GM21825 (cell line): ENCODE measurements at regions not wholly inside any gene's neighbourhood (a gene's known extent, or its start where the extent isn't known, plus 50 kb on each side); places are given as distances from the start of the nearest gene placed in this dataset.

Experiments
- ATAC-seq: cut with Tn5 transposase; IDR thresholded peaks from one replicate; pipeline ENCODE4 v1.9.1; 2021; ENCODE audit warnings: mild to moderate bottlenecking, moderate library complexity; ENCODE audit not compliant: unreplicated experiment

DNA sequence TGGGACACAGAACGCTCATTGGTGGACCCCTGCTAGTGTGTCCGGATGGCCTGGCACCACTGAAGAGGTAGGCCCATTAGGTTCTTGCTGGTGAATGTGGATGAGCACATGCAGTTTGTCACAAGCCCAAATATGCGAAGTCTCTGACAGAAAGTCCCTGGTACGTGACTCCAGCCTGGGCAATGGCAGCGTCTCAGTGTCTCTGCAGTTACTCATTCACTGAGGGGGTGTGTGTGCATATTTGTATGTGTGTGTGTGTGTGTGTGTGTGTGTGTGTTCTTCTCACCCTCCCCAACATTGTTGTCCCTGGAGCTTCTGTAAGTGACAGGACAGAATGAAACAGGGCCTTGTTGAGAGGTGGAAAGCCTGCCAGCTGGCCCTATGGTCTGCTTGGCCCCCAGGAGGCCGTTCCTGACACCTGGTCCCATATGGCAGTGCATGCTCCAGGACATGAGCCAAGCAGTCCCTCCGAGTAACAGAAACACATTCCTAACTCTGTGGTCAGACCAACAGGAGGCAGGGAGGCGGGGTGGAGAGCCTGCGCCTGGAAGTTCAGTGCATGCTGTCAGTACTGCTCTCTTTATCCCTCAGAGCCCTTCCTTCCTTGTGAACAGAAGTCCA lies 169.9 kb downstream of the SLC28A3 start:
- ATAC-seq = no peak

- no peak for ATAC-seq
These were observed 166.6 kb downstream of the SLC28A3 start for GRCh38 chr9:84173961-84174360.

DNA sequence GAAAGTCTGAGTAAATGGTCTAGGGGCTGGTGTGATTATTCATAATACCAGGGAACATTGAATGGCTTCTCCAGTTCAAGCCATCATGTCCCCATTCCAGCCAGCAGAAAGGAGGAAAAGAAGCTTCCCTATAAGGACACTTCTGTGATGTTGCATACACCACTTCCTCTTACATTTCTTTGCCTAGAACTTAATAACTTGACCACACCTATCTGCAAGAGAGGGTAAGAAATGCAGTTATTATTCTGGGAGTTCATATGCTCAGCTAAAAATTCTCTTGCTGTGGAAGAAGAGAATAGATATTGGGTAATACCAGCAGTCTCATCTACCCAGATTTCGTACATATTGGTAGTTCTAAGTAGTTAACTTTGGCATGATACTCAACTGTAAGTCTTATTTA lies 166.1 kb downstream of the SLC28A3 start:
- no peak for ATAC-seq

DNA sequence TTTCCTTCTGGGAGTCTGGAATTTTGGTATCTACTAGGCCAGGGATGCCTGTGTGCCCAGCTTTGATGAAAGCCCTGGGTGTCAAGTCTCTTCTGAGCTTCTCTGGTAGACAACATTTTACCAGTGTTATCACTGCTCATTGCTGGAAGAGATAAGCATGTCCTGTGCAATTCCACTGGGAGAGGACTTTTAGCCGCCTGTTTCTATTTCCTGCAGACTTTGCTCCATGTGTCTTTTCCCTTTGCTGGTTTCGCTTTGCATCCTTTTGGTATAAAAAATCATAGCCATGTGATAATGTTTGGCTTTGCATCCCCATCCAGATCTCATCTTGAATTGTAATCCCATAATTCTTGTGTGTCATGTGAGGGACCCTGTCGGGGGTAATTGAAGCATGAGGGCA lies 163.2 kb downstream of the SLC28A3 start:
- ATAC-seq = no peak

- no peak for ATAC-seq
These were observed 161.0 kb downstream of the SLC28A3 start for GRCh38 chr9:84179531-84179930.

DNA sequence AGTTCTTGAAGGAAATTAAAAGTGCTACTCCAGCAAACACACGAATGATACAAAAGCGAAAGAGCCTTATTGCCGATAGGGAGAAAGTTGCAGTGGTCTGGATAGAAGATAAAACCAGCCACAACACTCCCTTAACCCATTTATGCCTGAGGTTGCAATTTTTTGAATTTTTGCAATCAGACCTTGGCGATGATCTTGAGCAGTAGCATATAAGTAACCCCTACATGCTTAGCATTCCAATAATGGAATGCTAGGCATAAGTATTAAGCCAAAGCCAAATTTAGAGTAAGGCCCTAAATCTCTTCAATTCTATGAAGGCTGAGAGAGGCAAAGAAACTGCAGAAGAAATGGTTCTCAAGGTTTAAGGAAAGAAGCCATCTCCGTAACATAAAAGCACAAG lies 153.5 kb downstream of the SLC28A3 start:
- no peak for ATAC-seq

GRCh38 chr9:84189904-84190303 lies 150.7 kb downstream of the SLC28A3 start:
- ATAC-seq = no peak

DNA sequence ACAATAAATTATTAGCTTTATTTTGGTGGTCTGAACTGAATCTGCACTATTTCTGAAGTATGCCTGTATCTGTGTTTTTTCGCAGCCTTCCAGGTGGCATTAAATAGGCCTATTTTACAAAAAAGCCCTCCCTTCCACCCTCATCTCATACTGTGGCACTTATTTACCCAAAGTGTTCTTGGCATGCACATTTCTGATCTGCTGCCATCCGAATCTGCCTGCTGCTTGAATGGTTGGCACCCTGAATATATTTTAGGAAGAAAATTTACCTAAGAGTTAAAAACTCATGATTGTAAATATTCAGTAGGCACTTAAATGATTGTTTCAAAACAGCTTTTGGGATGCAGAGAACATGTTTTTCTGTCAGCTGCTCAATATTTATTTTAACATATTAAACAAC lies 150.1 kb downstream of the SLC28A3 start:
- no peak for ATAC-seq

DNA sequence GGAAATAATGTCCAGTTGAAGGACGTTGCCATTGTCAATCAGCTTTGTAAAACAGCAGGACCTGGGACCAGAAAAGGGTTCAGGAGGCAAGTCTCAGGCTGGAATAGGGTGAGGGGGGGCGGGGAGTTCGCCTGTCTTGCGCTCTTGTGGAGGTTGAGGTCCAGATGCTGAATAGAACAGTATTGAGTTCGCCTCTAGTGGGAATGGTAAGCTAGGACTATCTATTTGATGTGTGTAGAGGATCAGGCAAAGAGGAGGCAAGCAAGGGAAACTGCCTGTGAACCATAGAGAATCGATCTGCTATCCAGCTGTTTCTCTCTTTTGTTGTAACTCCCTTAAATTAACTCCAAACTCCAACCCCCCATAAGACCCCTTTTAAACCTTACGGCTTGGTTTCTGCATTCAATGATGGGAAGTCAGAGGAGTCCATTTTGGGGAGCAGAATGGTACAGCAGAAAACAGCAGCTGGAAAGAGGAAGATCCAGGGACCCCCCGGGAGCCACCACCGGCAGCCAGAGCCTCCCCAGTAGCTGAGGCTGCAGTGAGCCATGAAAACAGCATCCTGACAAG lies 133.7 kb downstream of the SLC28A3 start:
- ATAC-seq = no peak

DNA sequence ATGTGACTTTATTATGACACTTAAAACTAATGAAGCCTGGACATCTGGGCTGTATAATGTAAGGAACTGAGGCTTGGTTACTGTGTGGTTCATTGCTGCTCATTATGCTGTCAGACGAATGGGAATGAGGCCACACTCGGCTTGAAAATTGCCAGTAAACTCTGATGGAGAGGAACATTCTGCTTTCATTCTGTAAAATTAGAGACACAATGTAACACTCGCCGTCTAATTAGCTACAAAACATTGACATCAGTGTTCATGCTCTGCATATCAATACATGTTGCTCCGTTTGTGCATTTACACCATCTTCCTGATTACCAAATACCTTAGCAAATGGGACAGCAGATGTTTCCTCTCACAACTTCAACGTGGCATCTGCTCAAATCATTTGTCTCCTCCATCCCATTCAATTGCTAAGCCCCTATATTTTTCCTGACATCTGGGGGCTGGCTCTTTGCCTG lies 133.0 kb downstream of the SLC28A3 start:
- no peak for ATAC-seq

GRCh38 chr9:84212246-84212645 lies 128.3 kb downstream of the SLC28A3 start:
- no peak for ATAC-seq

DNA sequence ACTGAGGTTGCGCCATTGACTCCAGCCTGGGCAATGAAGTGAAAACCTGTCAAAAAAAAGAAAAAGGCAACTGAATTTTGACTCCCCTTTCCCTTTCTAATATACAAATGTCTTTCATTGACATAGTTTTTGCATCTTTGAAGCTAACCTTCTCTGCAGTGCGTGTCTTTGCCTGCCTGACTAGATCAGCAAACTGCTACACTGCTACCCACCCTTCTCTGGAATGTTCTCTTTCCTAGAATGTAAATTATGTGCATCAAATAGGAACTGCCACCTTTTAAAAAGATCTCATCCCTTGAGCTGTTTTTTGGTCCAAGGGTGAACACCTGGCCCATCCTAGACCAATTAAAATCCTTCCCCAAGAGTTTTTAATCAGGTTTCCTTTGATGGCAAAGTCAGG lies 127.6 kb downstream of the SLC28A3 start:
- no peak for ATAC-seq

DNA sequence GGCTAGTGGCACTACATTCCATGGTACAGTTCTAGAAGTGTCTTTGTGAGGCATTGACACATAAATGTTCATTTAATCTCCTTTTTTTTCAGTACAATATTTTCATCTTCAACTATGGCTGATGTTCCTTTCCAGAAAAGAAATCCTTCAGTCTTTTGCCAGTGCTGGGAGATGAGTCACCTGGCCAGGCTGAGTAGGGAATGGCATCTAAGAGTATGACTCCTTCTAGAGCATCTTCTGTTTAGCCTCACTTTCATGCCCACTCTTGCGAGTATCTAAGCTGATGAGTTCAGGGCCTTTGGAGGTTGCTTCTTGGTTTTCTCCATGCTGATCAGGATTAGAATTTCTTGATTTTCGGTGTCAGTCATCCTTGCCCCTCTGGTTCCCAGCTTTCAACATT lies 124.4 kb downstream of the SLC28A3 start:
- no peak for ATAC-seq

DNA sequence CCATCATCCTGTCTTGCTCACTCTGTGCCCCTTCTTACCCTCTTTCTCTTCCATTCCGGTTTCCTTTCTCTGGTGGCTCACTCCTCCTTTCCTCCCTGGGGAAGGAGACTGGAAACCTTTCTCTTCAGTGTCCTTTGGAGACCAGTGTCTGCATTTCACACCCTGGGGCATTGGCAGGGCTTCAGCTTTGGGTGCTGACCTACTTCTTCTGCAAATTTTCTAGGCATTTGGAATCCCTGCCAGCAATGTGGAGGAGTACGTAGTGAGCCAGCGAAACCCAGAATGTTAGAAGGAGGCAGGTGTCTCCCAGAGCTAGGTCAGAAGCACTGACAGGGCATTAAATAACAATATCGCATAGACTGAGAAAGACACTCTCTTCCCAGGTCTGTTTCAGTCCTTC lies 122.2 kb downstream of the SLC28A3 start:
- ATAC-seq = no peak

- no peak for ATAC-seq
These were observed 116.3 kb downstream of the SLC28A3 start for GRCh38 chr9:84224246-84224645.
